ENCODE measurements at regions not wholly inside any gene's neighbourhood (a gene's known extent, or its start where the extent isn't known, plus 50 kb on each side); places are given as distances from the start of the nearest gene placed in this dataset.

GRCh38 chr1:208778417-208778816 lies 534.2 kb upstream of the PLXNA2 start:
- H3K4me3 ChIP-seq (ENCODE audit: low read length), result no peak overlapping the region
- no peaks in the 10 kb centered on the region for H3K9me3 ChIP-seq (replicated peaks; ENCODE audit: low read length)
- H3K4me1 ChIP-seq (ENCODE audit: control insufficient read depth, insufficient read depth, low read length), result no peaks in the 10 kb centered on the region
- H3K9ac ChIP-seq (ENCODE audit: low read depth, low read length), result no peak overlapping the region
- no peak overlapping the region for H3K4me2 ChIP-seq (ENCODE audit: low read length)
- H3K27me3 ChIP-seq (ENCODE audit: control insufficient read depth, insufficient read depth, low read length), result no peaks in the 10 kb centered on the region
- no peaks in the 10 kb centered on the region for H3K36me3 ChIP-seq (ENCODE audit: insufficient read depth, low read length)

GRCh38 chr1:208781391-208782045 lies 537.3 kb upstream of the PLXNA2 start:
- Histone ChIP-seq H3K4me2 (ENCODE audit: low read length) (no peak overlapping the region), H3K9ac (ENCODE audit: low read depth, low read length) (no peak overlapping the region), H3K36me3 (ENCODE audit: insufficient read depth, low read length) (no peaks in the 10 kb centered on the region), H3K9me3 (replicated peaks; ENCODE audit: low read length) (no peaks in the 10 kb centered on the region), H3K4me1 (ENCODE audit: control insufficient read depth, insufficient read depth, low read length) (no peaks in the 10 kb centered on the region), H3K27me3 (ENCODE audit: control insufficient read depth, insufficient read depth, low read length) (peaks cover 6% of the 10 kb centered on the region), H3K4me3 (ENCODE audit: low read length) (no peak overlapping the region)

- Histone ChIP-seq H3K9me3 (replicated peaks; ENCODE audit: low read length) (no peaks in the 10 kb centered on the region), H3K36me3 (ENCODE audit: insufficient read depth, low read length) (no peaks in the 10 kb centered on the region), H3K9ac (ENCODE audit: low read depth, low read length) (no peak overlapping the region), H3K4me3 (ENCODE audit: low read length) (no peak overlapping the region), H3K4me2 (ENCODE audit: low read length) (no peak overlapping the region), H3K27me3 (ENCODE audit: control insufficient read depth, insufficient read depth, low read length) (peaks cover 9% of the 10 kb centered on the region), H3K4me1 (ENCODE audit: control insufficient read depth, insufficient read depth, low read length) (no peaks in the 10 kb centered on the region)
Observed at GRCh38 chr1:208782186-208782585, 538.0 kb upstream of the PLXNA2 start.

GRCh38 chr1:208785629-208786028 lies 541.4 kb upstream of the PLXNA2 start:
- Histone ChIP-seq H3K9me3 (replicated peaks; ENCODE audit: low read length) (no peaks in the 10 kb centered on the region), H3K27me3 (ENCODE audit: control insufficient read depth, insufficient read depth, low read length) (peaks cover 9% of the 10 kb centered on the region), H3K4me3 (ENCODE audit: low read length) (no peak overlapping the region), H3K36me3 (ENCODE audit: insufficient read depth, low read length) (no peaks in the 10 kb centered on the region), H3K9ac (ENCODE audit: low read depth, low read length) (no peak overlapping the region), H3K4me1 (ENCODE audit: control insufficient read depth, insufficient read depth, low read length) (no peaks in the 10 kb centered on the region), H3K4me2 (ENCODE audit: low read length) (no peak overlapping the region)

GRCh38 chr1:208787219-208787618 lies 543.0 kb upstream of the PLXNA2 start:
- Histone ChIP-seq H3K36me3 (ENCODE audit: insufficient read depth, low read length) (no peaks in the 10 kb centered on the region), H3K4me1 (ENCODE audit: control insufficient read depth, insufficient read depth, low read length) (no peaks in the 10 kb centered on the region), H3K9me3 (replicated peaks; ENCODE audit: low read length) (no peaks in the 10 kb centered on the region), H3K9ac (ENCODE audit: low read depth, low read length) (no peak overlapping the region), H3K4me2 (ENCODE audit: low read length) (no peak overlapping the region), H3K4me3 (ENCODE audit: low read length) (no peak overlapping the region), H3K27me3 (ENCODE audit: control insufficient read depth, insufficient read depth, low read length) (peaks cover 9% of the 10 kb centered on the region)

- Histone ChIP-seq H3K4me3 (ENCODE audit: low read length) (no peak overlapping the region), H3K4me1 (ENCODE audit: control insufficient read depth, insufficient read depth, low read length) (no peaks in the 10 kb centered on the region), H3K9ac (ENCODE audit: low read depth, low read length) (no peak overlapping the region), H3K27me3 (ENCODE audit: control insufficient read depth, insufficient read depth, low read length) (peaks cover 9% of the 10 kb centered on the region), H3K4me2 (ENCODE audit: low read length) (no peak overlapping the region), H3K36me3 (ENCODE audit: insufficient read depth, low read length) (no peaks in the 10 kb centered on the region), H3K9me3 (replicated peaks; ENCODE audit: low read length) (no peaks in the 10 kb centered on the region)
Observed at GRCh38 chr1:208788013-208788540, 543.9 kb upstream of the PLXNA2 start.

- no peak overlapping the region for H3K4me2 ChIP-seq (ENCODE audit: low read length)
- H3K36me3 ChIP-seq (ENCODE audit: insufficient read depth, low read length), result no peaks in the 10 kb centered on the region
- H3K9ac ChIP-seq (ENCODE audit: low read depth, low read length), result no peak overlapping the region
- H3K27me3 ChIP-seq (ENCODE audit: control insufficient read depth, insufficient read depth, low read length), result peaks cover 4% of the 10 kb centered on the region
- H3K4me1 ChIP-seq (ENCODE audit: control insufficient read depth, insufficient read depth, low read length), result no peaks in the 10 kb centered on the region
- no peak overlapping the region for H3K4me3 ChIP-seq (ENCODE audit: low read length)
- no peaks in the 10 kb centered on the region for H3K9me3 ChIP-seq (replicated peaks; ENCODE audit: low read length)
Observed at GRCh38 chr1:208791456-208791855, 547.3 kb upstream of the PLXNA2 start.

GRCh38 chr1:208793861-208794345 lies 549.7 kb upstream of the PLXNA2 start:
- Histone ChIP-seq H3K36me3 (ENCODE audit: insufficient read depth, low read length) (no peaks in the 10 kb centered on the region), H3K4me2 (ENCODE audit: low read length) (no peak overlapping the region), H3K4me1 (ENCODE audit: control insufficient read depth, insufficient read depth, low read length) (no peaks in the 10 kb centered on the region), H3K9me3 (replicated peaks; ENCODE audit: low read length) (no peaks in the 10 kb centered on the region), H3K9ac (ENCODE audit: low read depth, low read length) (no peak overlapping the region), H3K4me3 (ENCODE audit: low read length) (no peak overlapping the region), H3K27me3 (ENCODE audit: control insufficient read depth, insufficient read depth, low read length) (no peaks in the 10 kb centered on the region)

- Histone ChIP-seq H3K4me2 (ENCODE audit: low read length) (no peak overlapping the region), H3K36me3 (ENCODE audit: insufficient read depth, low read length) (no peaks in the 10 kb centered on the region)
Observed at GRCh38 chr1:208799186-208799585, 555.0 kb upstream of the PLXNA2 start.

GRCh38 chr1:208803011-208803811 lies 559.0 kb upstream of the PLXNA2 start:
- Histone ChIP-seq H3K4me1 (ENCODE audit: control insufficient read depth, insufficient read depth, low read length) (peaks cover 13% of the 10 kb centered on the region), H3K4me2 (ENCODE audit: low read length) (no peak overlapping the region), H3K27me3 (ENCODE audit: control insufficient read depth, insufficient read depth, low read length) (peaks cover 3% of the 10 kb centered on the region), H3K9me3 (replicated peaks; ENCODE audit: low read length) (no peaks in the 10 kb centered on the region), H3K9ac (ENCODE audit: low read depth, low read length) (no peak overlapping the region), H3K36me3 (ENCODE audit: insufficient read depth, low read length) (no peaks in the 10 kb centered on the region), H3K4me3 (ENCODE audit: low read length) (no peak overlapping the region)

More at GRCh38 chr1:208799186-208799585, 555.0 kb upstream of the PLXNA2 start:
- no peak overlapping the region for H3K4me3 ChIP-seq (ENCODE audit: low read length)
- peaks cover 3% of the 10 kb centered on the region for H3K27me3 ChIP-seq (ENCODE audit: control insufficient read depth, insufficient read depth, low read length)
- no peak overlapping the region for H3K9ac ChIP-seq (ENCODE audit: low read depth, low read length)
- H3K9me3 ChIP-seq (replicated peaks; ENCODE audit: low read length), result no peaks in the 10 kb centered on the region
- H3K4me1 ChIP-seq (ENCODE audit: control insufficient read depth, insufficient read depth, low read length), result no peaks in the 10 kb centered on the region

- no peak overlapping the region for H3K4me3 ChIP-seq (ENCODE audit: low read length)
Observed at GRCh38 chr1:208807446-208808127, 563.4 kb upstream of the PLXNA2 start.

More at GRCh38 chr1:208807446-208808127, 563.4 kb upstream of the PLXNA2 start:
- H3K36me3 ChIP-seq (ENCODE audit: insufficient read depth, low read length), result no peaks in the 10 kb centered on the region
- no peaks in the 10 kb centered on the region for H3K9me3 ChIP-seq (replicated peaks; ENCODE audit: low read length)
- peaks cover 9% of the 10 kb centered on the region for H3K27me3 ChIP-seq (ENCODE audit: control insufficient read depth, insufficient read depth, low read length)
- no peak overlapping the region for H3K4me2 ChIP-seq (ENCODE audit: low read length)
- H3K9ac ChIP-seq (ENCODE audit: low read depth, low read length), result no peak overlapping the region
- peaks cover 15% of the 10 kb centered on the region for H3K4me1 ChIP-seq (ENCODE audit: control insufficient read depth, insufficient read depth, low read length)
